HCT116 (cell line): ENCODE measurements at regions not wholly inside any gene's neighbourhood (a gene's known extent, or its start where the extent isn't known, plus 50 kb on each side); places are given as distances from the start of the nearest gene placed in this dataset.

Experiments used
- REST ChIP-seq: IDR thresholded peaks from 2 replicates; pipeline ENCODE4 v1.6.1; 2012; ENCODE audit warnings: low read depth
- ZFX ChIP-seq: fragments of 450-650 bp; IDR thresholded peaks from 2 replicates; pipeline ENCODE4 v1.6.1; 2017

GRCh38 chr10:64376167-64376566 lies 855.0 kb downstream of the REEP3 start:
- TF ChIP-seq ZFX (no peak), REST (no peak)
